ENCODE measurements at regions not wholly inside any gene's neighbourhood (a gene's known extent, or its start where the extent isn't known, plus 50 kb on each side); places are given as distances from the start of the nearest gene placed in this dataset.

DNA sequence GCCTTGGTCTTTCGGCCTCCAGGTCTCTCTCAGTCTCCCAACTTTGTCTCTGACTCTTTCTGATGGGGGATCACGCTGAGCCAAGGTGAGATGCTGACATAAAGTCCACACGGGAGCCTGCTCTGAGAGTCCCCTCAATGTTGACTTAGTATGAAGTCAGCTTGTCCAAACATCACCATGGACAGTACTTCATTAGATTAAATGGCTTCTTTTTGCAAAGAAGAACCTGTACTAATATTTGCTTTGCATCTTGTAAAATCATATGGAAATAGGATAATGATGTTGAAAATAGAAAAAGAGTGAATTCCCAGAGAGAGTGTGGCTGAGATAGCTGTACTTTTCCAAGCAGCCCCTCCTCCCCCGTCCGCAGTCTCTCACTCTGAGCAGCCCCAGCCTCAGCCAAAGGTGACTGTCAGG, 56.7 kb upstream of the SIAH1 start:
- no peaks in the 10 kb centered on the region for H3K36me3 Mint-ChIP-seq (ENCODE audit: low read depth, unreplicated experiment)
- DNase-seq (ENCODE audit: low spot score) = no peak
- H3K9me3 Mint-ChIP-seq (ENCODE audit: unreplicated experiment) = no peaks in the 10 kb centered on the region
- no peak overlapping the region for H3K4me3 Mint-ChIP-seq (ENCODE audit: unreplicated experiment)
- H3K27ac Mint-ChIP-seq (ENCODE audit: unreplicated experiment) = no peak overlapping the region
- H3K4me1 Mint-ChIP-seq (ENCODE audit: unreplicated experiment) = peaks cover 9% of the 10 kb centered on the region
- H3K27me3 Mint-ChIP-seq (ENCODE audit: unreplicated experiment) = no peaks in the 10 kb centered on the region
- TF ChIP-seq, protein P1, sequence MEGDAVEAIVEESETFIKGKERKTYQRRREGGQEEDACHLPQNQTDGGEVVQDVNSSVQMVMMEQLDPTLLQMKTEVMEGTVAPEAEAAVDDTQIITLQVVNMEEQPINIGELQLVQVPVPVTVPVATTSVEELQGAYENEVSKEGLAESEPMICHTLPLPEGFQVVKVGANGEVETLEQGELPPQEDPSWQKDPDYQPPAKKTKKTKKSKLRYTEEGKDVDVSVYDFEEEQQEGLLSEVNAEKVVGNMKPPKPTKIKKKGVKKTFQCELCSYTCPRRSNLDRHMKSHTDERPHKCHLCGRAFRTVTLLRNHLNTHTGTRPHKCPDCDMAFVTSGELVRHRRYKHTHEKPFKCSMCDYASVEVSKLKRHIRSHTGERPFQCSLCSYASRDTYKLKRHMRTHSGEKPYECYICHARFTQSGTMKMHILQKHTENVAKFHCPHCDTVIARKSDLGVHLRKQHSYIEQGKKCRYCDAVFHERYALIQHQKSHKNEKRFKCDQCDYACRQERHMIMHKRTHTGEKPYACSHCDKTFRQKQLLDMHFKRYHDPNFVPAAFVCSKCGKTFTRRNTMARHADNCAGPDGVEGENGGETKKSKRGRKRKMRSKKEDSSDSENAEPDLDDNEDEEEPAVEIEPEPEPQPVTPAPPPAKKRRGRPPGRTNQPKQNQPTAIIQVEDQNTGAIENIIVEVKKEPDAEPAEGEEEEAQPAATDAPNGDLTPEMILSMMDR (IDR thresholded peaks at IDR 0.05; ENCODE audit: unreplicated experiment) = no peak

- no peaks in the 10 kb centered on the region for H3K36me3 Mint-ChIP-seq (ENCODE audit: low read depth, unreplicated experiment)
- H3K4me1 Mint-ChIP-seq (ENCODE audit: unreplicated experiment) = peaks cover 9% of the 10 kb centered on the region
- no peak for DNase-seq (ENCODE audit: low spot score)
- no peaks in the 10 kb centered on the region for H3K27me3 Mint-ChIP-seq (ENCODE audit: unreplicated experiment)
- no peak overlapping the region for H3K27ac Mint-ChIP-seq (ENCODE audit: unreplicated experiment)
- H3K9me3 Mint-ChIP-seq (ENCODE audit: unreplicated experiment) = no peaks in the 10 kb centered on the region
- no peak overlapping the region for H3K4me3 Mint-ChIP-seq (ENCODE audit: unreplicated experiment)
- TF ChIP-seq, protein P1 (IDR thresholded peaks at IDR 0.05; ENCODE audit: unreplicated experiment) = no peak
Measured at GRCh38 chr16:48441106-48441505, 55.9 kb upstream of the SIAH1 start.

DNA sequence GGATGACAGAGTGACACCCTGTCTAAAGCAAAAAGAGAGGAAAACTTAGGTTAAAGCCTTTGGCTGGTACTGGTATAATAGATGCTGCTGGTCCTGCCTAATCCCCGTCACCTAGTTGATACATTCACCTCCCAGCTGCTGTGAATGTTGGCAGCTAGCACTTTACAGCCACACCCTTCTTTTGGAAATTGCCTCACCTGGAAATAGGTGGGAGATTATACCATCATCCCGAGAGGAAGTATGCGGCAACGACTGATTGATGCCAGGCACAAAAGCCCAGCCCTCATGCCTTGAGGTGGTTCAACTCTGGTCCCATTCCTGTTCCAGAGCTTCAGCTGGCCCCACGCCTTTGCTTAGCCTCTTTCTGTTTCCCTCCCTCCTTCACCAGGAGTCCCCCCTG, 53.2 kb upstream of the SIAH1 start:
- TF ChIP-seq, protein P1 (IDR thresholded peaks at IDR 0.05; ENCODE audit: unreplicated experiment) = no peak
- DNase-seq (ENCODE audit: low spot score) = no peak
- H3K36me3 Mint-ChIP-seq (ENCODE audit: low read depth, unreplicated experiment) = no peaks in the 10 kb centered on the region

GRCh38 chr16:48435906-48436305, 50.7 kb upstream of the SIAH1 start:
- no peak overlapping the region for H3K27ac Mint-ChIP-seq (ENCODE audit: unreplicated experiment)
- no peak overlapping the region for H3K4me3 Mint-ChIP-seq (ENCODE audit: unreplicated experiment)
- H3K4me1 Mint-ChIP-seq (ENCODE audit: unreplicated experiment) = peaks cover 30% of the 10 kb centered on the region
- H3K36me3 Mint-ChIP-seq (ENCODE audit: low read depth, unreplicated experiment) = no peaks in the 10 kb centered on the region
- no peaks in the 10 kb centered on the region for H3K9me3 Mint-ChIP-seq (ENCODE audit: unreplicated experiment)
- no peak for DNase-seq (ENCODE audit: low spot score)
- H3K27me3 Mint-ChIP-seq (ENCODE audit: unreplicated experiment) = peaks cover 5% of the 10 kb centered on the region
- TF ChIP-seq, protein P1 (IDR thresholded peaks at IDR 0.05; ENCODE audit: unreplicated experiment) = no peak

More for the DNA sequence above, 53.2 kb upstream of the SIAH1 start:
- Mint-ChIP-seq H3K27me3 (ENCODE audit: unreplicated experiment) (peaks cover under 1% of the 10 kb centered on the region), H3K4me1 (ENCODE audit: unreplicated experiment) (peaks cover 22% of the 10 kb centered on the region), H3K9me3 (ENCODE audit: unreplicated experiment) (no peaks in the 10 kb centered on the region), H3K4me3 (ENCODE audit: unreplicated experiment) (no peak overlapping the region), H3K27ac (ENCODE audit: unreplicated experiment) (no peak overlapping the region)

GRCh38 chr16:48435318-48435680, 50.1 kb upstream of the SIAH1 start:
- Mint-ChIP-seq H3K9me3 (ENCODE audit: unreplicated experiment) (no peaks in the 10 kb centered on the region), H3K36me3 (ENCODE audit: low read depth, unreplicated experiment) (no peaks in the 10 kb centered on the region), H3K27me3 (ENCODE audit: unreplicated experiment) (peaks cover 5% of the 10 kb centered on the region), H3K4me3 (ENCODE audit: unreplicated experiment) (peak overlapping the region; percentile 62), H3K4me1 (ENCODE audit: unreplicated experiment) (peaks cover 30% of the 10 kb centered on the region), H3K27ac (ENCODE audit: unreplicated experiment) (no peak overlapping the region)
- TF ChIP-seq, protein P1 (IDR thresholded peaks at IDR 0.05; ENCODE audit: unreplicated experiment) = no peak
- no peak for DNase-seq (ENCODE audit: low spot score)

All from endothelial cell (in vitro differentiated cells).